Neuronal stem cell (in vitro differentiated cells): ENCODE measurements at regions not wholly inside any gene's neighbourhood (a gene's known extent, or its start where the extent isn't known, plus 50 kb on each side); places are given as distances from the start of the nearest gene placed in this dataset.
"Not testable (repeated sequence)": the region's sequence is repeated elsewhere in the genome, so short reads cannot be mapped to it uniquely, and the experiment has no call there.

ENCODE experiments used
- DNase-seq: peaks from one replicate; pipeline ENCODE4 v3.0.0-alpha.2; 2013; ENCODE audit warnings: low spot score
- H2AFZ ChIP-seq: one replicate; pipeline ENCODE4 v1.6.1; 2013; ENCODE audit warnings: mild to moderate bottlenecking, low read length, inconsistent platforms
- H2AK5ac ChIP-seq: 2 replicates; pipeline ENCODE4 v1.6.1; 2013; ENCODE audit warnings: low read depth, mild to moderate bottlenecking, inconsistent platforms, low read length, moderate library complexity, mixed read lengths
- H2BK120ac ChIP-seq: 2 replicates; pipeline ENCODE4 v1.6.1; 2013; ENCODE audit warnings: low read depth, mild to moderate bottlenecking, inconsistent platforms, low read length, moderate library complexity, mixed read lengths
- H2BK12ac ChIP-seq: one replicate; pipeline ENCODE4 v1.6.1; 2013; ENCODE audit warnings: low read length, inconsistent platforms
- H2BK15ac ChIP-seq: 2 replicates; pipeline ENCODE4 v1.6.1; 2013; ENCODE audit warnings: mild to moderate bottlenecking, low read length, inconsistent platforms, mixed read lengths
- H2BK5ac ChIP-seq: one replicate; pipeline ENCODE4 v1.6.1; 2013; ENCODE audit warnings: inconsistent platforms, mild to moderate bottlenecking, low read length, moderate library complexity
- H3K14ac ChIP-seq: one replicate; pipeline ENCODE4 v1.6.1; 2013; ENCODE audit warnings: low read length, inconsistent platforms
- H3K18ac ChIP-seq: 2 replicates; pipeline ENCODE4 v1.6.1; 2013; ENCODE audit warnings: low read length, inconsistent platforms
- H3K23ac ChIP-seq: 2 replicates; pipeline ENCODE4 v1.6.1; 2013; ENCODE audit warnings: low read depth, mild to moderate bottlenecking, mixed read lengths, low read length, inconsistent platforms; ENCODE audit not compliant: poor library complexity
- H3K27ac ChIP-seq: replicated peaks from 3 replicates; pipeline ENCODE4 v1.5.1; 2013; ENCODE audit warnings: low read length, inconsistent platforms
- H3K27me3 ChIP-seq, 3 experiments: 2 replicates each; pipeline ENCODE4 v1.6.1; 2013; ENCODE audit warnings: low read length in 3 of 3, mild to moderate bottlenecking in 2 of 3, inconsistent platforms in 1 of 3, low read depth in 1 of 3, mixed read lengths in 1 of 3, moderate library complexity in 1 of 3; ENCODE audit not compliant: control insufficient read depth in 3 of 3, insufficient read depth in 3 of 3
- H3K36me3 ChIP-seq, 2 donors: replicated peaks in 1 of 2; 2 replicates each; pipeline ENCODE4 v1.6.1; 2013; ENCODE audit warnings: low read length in 2 of 2; ENCODE audit not compliant: control insufficient read depth in 2 of 2, insufficient read depth in 2 of 2
- H3K4ac ChIP-seq: 2 replicates; pipeline ENCODE4 v1.6.1; 2013; ENCODE audit warnings: inconsistent platforms, mild to moderate bottlenecking, low read length, moderate library complexity
- H3K4me1 ChIP-seq, 2 donors: 1 replicate in 1 of 2; 2 replicates in 1 of 2; pipeline ENCODE4 v1.6.1; 2013; ENCODE audit warnings: low read length in 2 of 2, low read depth in 1 of 2; ENCODE audit not compliant: control insufficient read depth in 2 of 2, insufficient read depth in 1 of 2
- H3K4me2 ChIP-seq: one replicate; pipeline ENCODE4 v1.6.1; 2013; ENCODE audit warnings: mild to moderate bottlenecking, low read length, inconsistent platforms; ENCODE audit not compliant: insufficient read depth, poor library complexity, severe bottlenecking
- H3K4me3 ChIP-seq, 2 donors: 2 replicates each; pipeline ENCODE4 v1.5.1; 2013; ENCODE audit warnings: low read length in 2 of 2, mild to moderate bottlenecking in 2 of 2, inconsistent platforms in 1 of 2, moderate library complexity in 1 of 2
- H3K79me1 ChIP-seq: one replicate; pipeline ENCODE4 v1.6.1; 2013; ENCODE audit warnings: low read depth, mild to moderate bottlenecking, inconsistent platforms, low read length, moderate library complexity
- H3K9ac ChIP-seq: one replicate; pipeline ENCODE4 v1.6.1; 2013; ENCODE audit warnings: mild to moderate bottlenecking, low read depth, low read length, inconsistent platforms; ENCODE audit not compliant: poor library complexity
- H3K9me3 ChIP-seq, 2 donors: replicated peaks in 1 of 2; 2 replicates each; pipeline versions ENCODE3 to v1.6.1; 2013; ENCODE audit warnings: low read length in 2 of 2, mild to moderate bottlenecking in 2 of 2, inconsistent platforms in 1 of 2, low read depth in 1 of 2, mixed read lengths in 1 of 2, moderate library complexity in 1 of 2; ENCODE audit not compliant: control insufficient read depth in 2 of 2, insufficient read depth in 1 of 2
- H4K8ac ChIP-seq: one replicate; pipeline ENCODE4 v1.6.1; 2013; ENCODE audit warnings: low read depth, mild to moderate bottlenecking, inconsistent platforms, low read length, moderate library complexity
- H4K91ac ChIP-seq: one replicate; pipeline ENCODE4 v1.6.1; 2013; ENCODE audit warnings: low read length, low read depth, mild to moderate bottlenecking, inconsistent platforms; ENCODE audit not compliant: poor library complexity
- WGBS, 2 donors: extraction: QIAGEN DNeasy Blood & Tissue Kit; methylation state at CpG; one replicate each; pipeline ENCODE4 v1.1.7; 2013; ENCODE audit warnings: missing lambda C conversion rate in 2 of 2, mixed read lengths in 1 of 2; ENCODE audit not compliant: insufficient read length in 2 of 2, insufficient replicate concordance in 1 of 2; ENCODE audit errors: extremely low coverage in 2 of 2; 5-methylcytosine and 5-hydroxymethylcytosine counted together

DNA sequence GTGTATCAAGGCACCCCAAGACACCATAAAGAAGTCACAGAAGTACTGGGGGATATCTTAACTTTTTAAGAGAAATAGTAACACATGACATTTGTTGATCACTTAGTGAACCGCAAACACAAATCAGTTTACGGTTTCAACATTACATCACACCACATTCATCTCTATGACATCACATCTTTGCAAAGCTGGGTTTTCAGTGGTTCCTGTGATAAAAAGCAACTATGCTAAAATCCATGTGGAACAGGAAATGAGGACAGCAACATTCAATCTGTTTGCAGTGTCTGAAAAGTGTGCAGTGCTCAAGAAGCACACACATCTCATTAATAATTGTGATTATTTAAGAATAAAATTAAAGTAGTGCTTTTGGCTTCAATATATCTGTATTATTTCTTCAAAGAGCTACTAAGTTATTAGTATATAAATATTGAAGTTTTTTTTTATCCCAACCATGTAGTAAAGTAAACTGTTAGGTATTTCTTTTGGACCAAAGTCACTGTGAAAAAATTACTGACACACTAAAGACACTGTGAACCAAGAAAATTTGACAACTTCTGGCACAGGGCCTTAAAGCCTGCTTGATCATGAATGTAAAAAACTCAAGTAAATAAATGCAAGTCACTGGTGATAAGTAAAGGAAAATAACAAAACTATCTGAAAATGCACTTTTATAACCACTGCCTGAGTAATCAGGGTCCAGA is 156.0 kb upstream of the SOX6 start:
- H3K4me3 ChIP-seq: no peak overlapping the region
- H3K36me3 ChIP-seq: no peaks in the 10 kb centered on the region
- H4K91ac ChIP-seq: no peak overlapping the region
- H3K9ac ChIP-seq: no peak overlapping the region
- no peak overlapping the region for H3K4ac ChIP-seq
- H3K79me1 ChIP-seq: no peaks in the 10 kb centered on the region
- H3K23ac ChIP-seq: no peak overlapping the region
- no peak overlapping the region for H3K4me2 ChIP-seq
- H3K14ac ChIP-seq: no peak overlapping the region
- H2BK120ac ChIP-seq: no peak overlapping the region
- no peak overlapping the region for H2BK15ac ChIP-seq
- H3K18ac ChIP-seq: no peak overlapping the region
- H3K4me1 ChIP-seq: no peaks in the 10 kb centered on the region
- WGBS, 2 donors: no CpG with 5 or more reads among the region's 2 CpGs
- H4K8ac ChIP-seq: no peak overlapping the region
- no peak overlapping the region for H2AFZ ChIP-seq
- H2BK12ac ChIP-seq: no peak overlapping the region
- H2AK5ac ChIP-seq: no peak overlapping the region
- no peak for DNase-seq
- H2BK5ac ChIP-seq: no peak overlapping the region
- no peaks in the 10 kb centered on the region for H3K9me3 ChIP-seq
- no peaks in the 10 kb centered on the region for H3K27me3 ChIP-seq
- H3K27ac ChIP-seq: no peak overlapping the region

DNA sequence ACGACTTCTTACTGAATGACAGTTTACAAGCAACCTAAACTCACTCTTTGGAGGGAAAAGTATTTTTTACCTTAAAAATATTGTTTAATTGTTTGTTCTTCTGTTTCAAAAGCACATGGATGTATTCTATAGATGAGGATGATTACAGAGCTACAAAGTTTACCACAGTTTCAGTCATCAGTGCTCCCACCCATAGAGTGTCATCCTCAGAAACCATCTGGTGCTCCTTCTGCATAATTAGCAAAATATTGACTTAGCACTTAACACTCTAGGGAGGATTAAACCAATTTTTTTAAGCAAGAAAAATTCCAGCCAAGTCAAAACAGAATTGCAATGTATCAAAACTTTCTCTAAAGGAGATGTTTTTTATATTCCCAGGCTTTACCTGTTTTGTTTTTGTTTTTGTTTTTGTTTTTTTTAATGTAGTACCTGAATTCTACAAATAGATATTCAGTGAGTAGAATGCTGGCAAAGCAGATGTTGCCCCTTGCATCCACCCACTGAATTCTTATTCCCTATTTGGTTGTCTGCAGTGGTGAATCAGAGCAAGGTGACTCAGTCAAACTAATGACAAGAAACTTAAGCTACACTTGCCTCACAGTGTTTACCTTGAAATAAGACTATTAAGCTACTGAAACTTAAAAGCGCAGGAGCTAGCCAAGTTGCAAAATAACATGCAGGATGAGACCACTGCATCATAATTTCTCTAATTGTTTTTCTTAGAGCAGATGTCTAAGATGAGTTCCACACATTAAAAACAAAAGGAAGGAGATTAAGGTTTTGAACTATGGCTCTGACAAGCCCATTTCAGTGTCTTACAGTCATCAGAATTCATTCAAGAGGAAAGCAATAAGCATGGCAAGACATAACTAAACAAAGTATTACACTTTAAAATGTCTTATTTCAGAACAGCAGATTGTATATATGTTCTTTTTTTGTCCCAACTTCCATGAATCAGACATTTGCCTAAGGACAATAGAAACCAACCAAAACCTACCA is 155.1 kb upstream of the SOX6 start:
- H4K91ac ChIP-seq: no peak overlapping the region
- H2BK12ac ChIP-seq: no peak overlapping the region
- peaks cover 0 to 2% of the 10 kb centered on the region in 2 donors for H3K9me3 ChIP-seq
- no peak overlapping the region for H4K8ac ChIP-seq
- H3K4me1 ChIP-seq: no peaks in the 10 kb centered on the region
- H3K4ac ChIP-seq: no peak overlapping the region
- H3K9ac ChIP-seq: no peak overlapping the region
- H3K4me3 ChIP-seq: no peak overlapping the region
- no peak overlapping the region for H2AK5ac ChIP-seq
- no peak overlapping the region for H3K18ac ChIP-seq
- H3K27me3 ChIP-seq: no peaks in the 10 kb centered on the region
- no peak overlapping the region for H2BK5ac ChIP-seq
- H2BK120ac ChIP-seq: no peak overlapping the region
- no peak overlapping the region for H3K14ac ChIP-seq
- no peaks in the 10 kb centered on the region for H3K79me1 ChIP-seq
- DNase-seq: no peak
- no peak overlapping the region for H3K4me2 ChIP-seq
- no CpG with 5 or more reads among the region's 2 CpGs for WGBS, 2 donors
- H2AFZ ChIP-seq: no peak overlapping the region
- no peak overlapping the region for H3K23ac ChIP-seq
- H3K27ac ChIP-seq: no peak overlapping the region
- peaks cover 0 to 1% of the 10 kb centered on the region in 2 donors for H3K36me3 ChIP-seq
- H2BK15ac ChIP-seq: no peak overlapping the region

DNA sequence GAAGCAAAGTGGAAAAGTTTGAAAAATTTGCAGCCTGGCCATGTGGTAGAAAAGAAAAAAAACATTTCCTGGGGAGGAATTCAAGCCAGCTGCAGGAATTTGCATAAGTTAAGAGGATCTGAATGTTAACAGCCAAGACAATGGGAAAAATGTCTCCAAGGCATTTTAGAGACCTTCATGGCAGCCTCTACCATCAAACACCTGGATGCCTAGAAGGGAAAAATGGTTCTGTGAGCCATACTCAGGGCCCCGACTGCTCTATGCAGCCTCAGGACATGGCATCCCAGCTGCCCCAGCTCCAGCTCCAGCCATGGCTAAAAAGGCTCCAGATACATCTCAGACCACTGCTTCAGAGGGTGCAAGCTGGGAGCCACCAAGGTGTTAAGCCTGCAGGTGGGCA is 149.1 kb upstream of the SOX6 start:
- Histone ChIP-seq H3K9me3 (peaks cover 7 to 9% of the 10 kb centered on the region in 2 donors), H3K14ac (no peak overlapping the region), H3K18ac (no peak overlapping the region), H2BK120ac (no peak overlapping the region), H2BK15ac (no peak overlapping the region), H2AK5ac (no peak overlapping the region), H3K27ac (no peak overlapping the region), H3K4ac (no peak overlapping the region), H3K4me3 (no peak overlapping the region), H2BK12ac (no peak overlapping the region), H3K36me3 (peaks cover 0 to 2% of the 10 kb centered on the region in 2 donors), H2BK5ac (no peak overlapping the region), H3K79me1 (no peaks in the 10 kb centered on the region), H3K9ac (no peak overlapping the region), H3K4me1 (no peaks in the 10 kb centered on the region), H4K91ac (no peak overlapping the region), H3K4me2 (no peak overlapping the region), H4K8ac (no peak overlapping the region), H3K23ac (no peak overlapping the region), H3K27me3 (no peaks in the 10 kb centered on the region), H2AFZ (no peak overlapping the region)
- DNase-seq: no peak
- WGBS, 2 donors: no CpG with 5 or more reads among the region's 1 CpG

DNA sequence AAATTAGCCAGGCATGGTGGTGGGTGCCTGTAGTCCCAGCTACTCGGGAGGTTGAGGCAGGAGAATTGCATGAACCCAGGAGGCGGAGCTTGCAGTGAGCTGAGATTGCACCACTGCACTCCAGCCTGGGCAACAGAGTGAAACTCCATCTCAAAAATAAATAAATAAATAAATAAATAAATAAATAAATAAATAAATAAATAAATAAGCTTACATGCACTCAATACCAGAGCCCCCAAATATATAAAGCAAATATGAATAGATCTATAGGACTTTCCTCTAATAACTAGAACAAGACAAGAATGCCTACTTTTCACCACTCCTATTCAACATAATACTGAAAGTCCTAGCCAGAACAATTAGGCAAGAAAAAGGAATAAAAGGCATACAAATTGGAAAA is 147.5 kb upstream of the SOX6 start:
- not testable (repeated sequence) for H3K23ac ChIP-seq, H3K4me3 ChIP-seq, H3K4me1 ChIP-seq, H3K36me3 ChIP-seq, H3K79me1 ChIP-seq, H3K14ac ChIP-seq, DNase-seq, H3K27ac ChIP-seq, H2AK5ac ChIP-seq, H2BK15ac ChIP-seq, H2BK120ac ChIP-seq, H2BK5ac ChIP-seq, H3K9me3 ChIP-seq, H4K91ac ChIP-seq, H3K4ac ChIP-seq, H4K8ac ChIP-seq, H2AFZ ChIP-seq, H3K9ac ChIP-seq, H3K18ac ChIP-seq, H3K4me2 ChIP-seq, H2BK12ac ChIP-seq, H3K27me3 ChIP-seq
- WGBS, 2 donors: no CpG with 5 or more reads among the region's 2 CpGs
